H1 (cell line): ENCODE measurements at regions not wholly inside any gene's neighbourhood (a gene's known extent, or its start where the extent isn't known, plus 50 kb on each side); places are given as distances from the start of the nearest gene placed in this dataset.

Source experiments
- CEBPB ChIP-seq: IDR thresholded peaks from 2 replicates; pipeline ENCODE4 v1.6.1; 2012; ENCODE audit warnings: low read depth, low read length
- CHD7 ChIP-seq: fragments of 300-600 bp; sonication (generic); IDR thresholded peaks from 2 replicates; pipeline ENCODE4 v1.7.1; 2012; ENCODE audit warnings: low read length, moderate library complexity, mild to moderate bottlenecking, inconsistent platforms; ENCODE audit not compliant: insufficient replicate concordance
- GTF2F1 ChIP-seq: IDR thresholded peaks from 2 replicates; pipeline ENCODE4 v1.6.1; 2012; ENCODE audit warnings: low read depth, low read length, improper control_type of control experiment, borderline replicate concordance
- SP2 ChIP-seq: IDR thresholded peaks from 2 replicates; pipeline ENCODE4 v1.6.1; 2012; ENCODE audit warnings: mild to moderate bottlenecking, low read length, inconsistent platforms
- ZNF274 ChIP-seq: IDR thresholded peaks from 2 replicates; pipeline ENCODE4 v1.7.0; 2012; ENCODE audit warnings: low read length, borderline replicate concordance; ENCODE audit errors: extremely low read depth

GRCh38 chr4:128458816-128459215 lies 171.2 kb upstream of the PGRMC2 start (continued):
- TF ChIP-seq CHD7 (no peak), GTF2F1 (no peak), CEBPB (no peak), ZNF274 (no peak), SP2 (no peak)
